IPS-20b (cell line): ENCODE measurements at regions not wholly inside any gene's neighbourhood (a gene's known extent, or its start where the extent isn't known, plus 50 kb on each side); places are given as distances from the start of the nearest gene placed in this dataset.

Source experiments
- H3K27ac ChIP-seq: one replicate; pipeline ENCODE4 v1.5.1; 2013; ENCODE audit warnings: low read length
- H3K27me3 ChIP-seq: 2 replicates; pipeline ENCODE4 v1.6.1; 2013; ENCODE audit warnings: mild to moderate bottlenecking, low read length, inconsistent platforms; ENCODE audit not compliant: insufficient read depth
- H3K36me3 ChIP-seq: 2 replicates; pipeline ENCODE4 v1.6.1; 2013; ENCODE audit warnings: low read depth, mild to moderate bottlenecking, inconsistent platforms, low read length, moderate library complexity; ENCODE audit not compliant: insufficient read depth
- H3K4me1 ChIP-seq: 2 replicates; pipeline ENCODE4 v1.6.1; 2013; ENCODE audit warnings: mild to moderate bottlenecking, control low read depth, inconsistent platforms, low read length, moderate library complexity; ENCODE audit not compliant: insufficient read depth
- H3K4me3 ChIP-seq: 2 replicates; pipeline ENCODE4 v1.5.1; 2013; ENCODE audit warnings: mild to moderate bottlenecking, low read length, inconsistent platforms
- H3K9ac ChIP-seq: 2 replicates; pipeline ENCODE4 v1.6.1; 2013; ENCODE audit warnings: low read depth, mild to moderate bottlenecking, inconsistent platforms, low read length, moderate library complexity
- H3K9me3 ChIP-seq: 2 replicates; pipeline ENCODE4 v1.6.1; 2013; ENCODE audit warnings: mild to moderate bottlenecking, low read depth, low read length, inconsistent platforms; ENCODE audit not compliant: insufficient read depth

DNA sequence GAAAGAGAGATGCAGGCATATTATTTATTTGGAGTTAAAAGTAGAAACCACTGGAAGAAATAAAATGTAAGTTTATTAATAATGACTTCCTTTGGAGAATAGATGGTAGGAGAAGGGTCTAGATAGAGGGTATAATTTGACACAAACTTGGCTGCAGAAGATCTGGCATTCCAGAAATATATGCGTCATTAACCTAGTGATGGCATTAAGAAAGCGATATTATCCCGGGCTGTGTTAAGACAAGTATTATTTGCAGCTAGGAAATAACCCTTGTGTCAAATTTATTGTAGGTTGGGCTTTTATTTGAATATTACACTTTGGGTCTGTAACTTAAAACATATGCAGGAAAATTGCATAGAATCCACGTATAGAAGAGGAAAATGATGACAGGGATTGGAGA is 389.5 kb downstream of the MTX2 start:
- Histone ChIP-seq H3K4me1 (no peaks in the 10 kb centered on the region; the same call in 1 of the 2 replicates), H3K4me3 (no peak overlapping the region), H3K36me3 (no peaks in the 10 kb centered on the region), H3K27ac (no peak overlapping the region), H3K9ac (no peak overlapping the region), H3K9me3 (no peaks in the 10 kb centered on the region), H3K27me3 (peaks cover 32% of the 10 kb centered on the region)

- no peak overlapping the region for H3K4me3 ChIP-seq
Measured at GRCh38 chr2:176662753-176663152, 393.5 kb downstream of the MTX2 start.

DNA sequence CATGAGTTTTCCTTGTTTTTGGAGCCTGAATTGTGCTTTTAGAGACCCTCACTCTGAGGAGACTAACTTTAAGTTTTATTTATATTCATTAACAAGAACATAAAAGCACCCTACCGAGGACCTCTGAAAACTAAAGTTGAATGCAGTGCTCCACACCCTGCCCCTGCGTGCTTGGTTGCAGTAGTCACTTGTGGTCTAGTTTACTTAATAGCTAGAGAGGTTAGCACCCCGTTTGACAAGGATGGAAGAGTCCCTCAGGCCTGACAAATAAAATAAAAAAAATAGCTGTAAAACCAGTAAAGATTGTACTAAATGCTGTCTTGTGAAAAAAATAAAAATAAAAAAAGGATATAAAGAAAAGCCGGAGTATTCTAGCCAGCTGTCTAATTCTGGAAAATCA is 395.2 kb downstream of the MTX2 start:
- H3K9ac ChIP-seq, result no peak overlapping the region
- no peak overlapping the region for H3K27ac ChIP-seq
- H3K9me3 ChIP-seq, result no peaks in the 10 kb centered on the region
- peaks cover 3% of the 10 kb centered on the region; the same call in 1 of the 2 replicates for H3K4me1 ChIP-seq
- H3K27me3 ChIP-seq, result peaks cover 47% of the 10 kb centered on the region
- no peak overlapping the region for H3K4me3 ChIP-seq
- H3K36me3 ChIP-seq, result no peaks in the 10 kb centered on the region

More at GRCh38 chr2:176662753-176663152, 393.5 kb downstream of the MTX2 start:
- no peaks in the 10 kb centered on the region for H3K36me3 ChIP-seq
- H3K9me3 ChIP-seq, result no peaks in the 10 kb centered on the region
- H3K4me1 ChIP-seq, result no peaks in the 10 kb centered on the region
- H3K27me3 ChIP-seq, result peaks cover 47% of the 10 kb centered on the region
- no peak overlapping the region for H3K9ac ChIP-seq
- no peak overlapping the region for H3K27ac ChIP-seq

DNA sequence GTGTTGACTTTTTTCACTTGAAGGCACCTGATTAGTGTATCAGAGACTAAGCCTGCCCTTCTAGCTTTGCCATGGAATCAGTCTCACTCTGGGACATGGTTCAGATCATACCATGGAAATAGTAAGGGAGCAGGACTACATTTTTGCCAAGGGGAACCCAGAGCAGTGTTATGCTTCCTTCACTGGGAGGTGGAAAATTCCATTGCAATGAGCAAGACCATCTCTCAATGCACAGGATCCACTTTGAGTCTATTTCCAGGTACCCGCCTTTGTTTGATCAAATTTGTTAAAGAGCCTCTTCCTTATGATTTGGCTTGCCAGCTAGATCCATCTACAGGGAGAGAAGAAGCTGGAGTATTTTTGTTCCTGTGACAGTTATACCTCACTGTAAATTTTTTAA is 395.8 kb downstream of the MTX2 start:
- Histone ChIP-seq H3K4me1 (peaks cover 8% of the 10 kb centered on the region; the same call in 1 of the 2 replicates), H3K4me3 (no peak overlapping the region), H3K9ac (no peak overlapping the region), H3K27ac (no peak overlapping the region), H3K27me3 (peaks cover 45% of the 10 kb centered on the region), H3K9me3 (no peaks in the 10 kb centered on the region), H3K36me3 (no peaks in the 10 kb centered on the region)

DNA sequence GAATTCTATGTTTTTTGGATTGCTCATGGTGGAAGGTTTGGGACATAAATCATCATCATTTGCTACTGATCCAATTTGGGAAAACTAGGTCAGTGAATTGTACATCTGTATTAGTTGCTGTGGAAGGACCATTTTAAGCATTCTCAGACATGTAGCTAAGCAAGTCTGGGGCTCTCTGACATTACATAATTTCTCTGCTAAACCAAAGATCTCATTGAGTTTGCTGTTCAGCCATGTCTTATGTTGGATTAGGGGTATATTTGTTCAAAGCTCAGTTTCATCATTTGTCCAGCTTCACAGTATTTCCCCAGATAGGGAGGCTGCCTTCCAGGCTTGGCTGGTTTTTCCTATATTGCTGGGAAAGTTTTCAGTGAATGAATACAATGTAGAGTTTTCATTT is 399.7 kb downstream of the MTX2 start:
- Histone ChIP-seq H3K27me3 (peaks cover 17% of the 10 kb centered on the region), H3K36me3 (no peaks in the 10 kb centered on the region), H3K4me1 (peaks cover 12% of the 10 kb centered on the region; the same call in 1 of the 2 replicates), H3K27ac (no peak overlapping the region), H3K9me3 (no peaks in the 10 kb centered on the region), H3K4me3 (no peak overlapping the region), H3K9ac (no peak overlapping the region)

- no peak overlapping the region for H3K9ac ChIP-seq
- no peaks in the 10 kb centered on the region for H3K36me3 ChIP-seq
- H3K27me3 ChIP-seq, result peaks cover 16% of the 10 kb centered on the region; the same call in 1 of the 2 replicates
- H3K4me1 ChIP-seq, result peaks cover 12% of the 10 kb centered on the region; the same call in 1 of the 2 replicates
- H3K4me3 ChIP-seq, result no peak overlapping the region
- no peak overlapping the region for H3K27ac ChIP-seq
- H3K9me3 ChIP-seq, result no peaks in the 10 kb centered on the region
Measured at GRCh38 chr2:176669398-176670174, 400.3 kb downstream of the MTX2 start.

GRCh38 chr2:176675271-176675949 is 406.2 kb downstream of the MTX2 start:
- no peaks in the 10 kb centered on the region for H3K9me3 ChIP-seq
- peaks cover 26% of the 10 kb centered on the region for H3K4me1 ChIP-seq

DNA sequence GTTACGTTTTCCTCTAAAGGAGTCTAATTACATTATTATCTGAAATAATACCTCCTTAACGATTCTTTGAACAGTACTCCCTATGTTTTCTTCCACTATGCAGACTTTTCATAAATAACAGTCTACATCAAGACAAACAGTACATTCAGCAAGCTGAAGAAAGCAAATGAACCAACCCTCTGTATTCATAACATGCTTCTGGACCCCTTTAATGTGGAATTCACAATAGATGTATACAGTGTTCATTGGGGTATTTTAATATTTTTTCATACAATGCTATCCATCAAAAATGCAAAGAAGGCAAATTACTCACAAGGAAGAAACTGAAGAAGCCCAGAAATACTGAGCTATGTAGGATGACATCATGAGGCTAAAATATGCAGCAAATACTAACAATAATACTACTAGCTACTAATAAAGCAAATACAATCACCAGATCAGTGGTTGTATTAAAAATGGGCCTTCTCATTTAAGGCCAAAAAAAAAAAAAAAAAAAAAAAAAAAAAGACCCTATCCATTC is 408.6 kb downstream of the MTX2 start:
- Histone ChIP-seq H3K27me3 (no peaks in the 10 kb centered on the region), H3K4me3 (no peak overlapping the region)

More at GRCh38 chr2:176675271-176675949, 406.2 kb downstream of the MTX2 start:
- Histone ChIP-seq H3K27ac (no peak overlapping the region), H3K27me3 (no peaks in the 10 kb centered on the region), H3K36me3 (no peaks in the 10 kb centered on the region), H3K9ac (no peak overlapping the region), H3K4me3 (no peak overlapping the region)

DNA sequence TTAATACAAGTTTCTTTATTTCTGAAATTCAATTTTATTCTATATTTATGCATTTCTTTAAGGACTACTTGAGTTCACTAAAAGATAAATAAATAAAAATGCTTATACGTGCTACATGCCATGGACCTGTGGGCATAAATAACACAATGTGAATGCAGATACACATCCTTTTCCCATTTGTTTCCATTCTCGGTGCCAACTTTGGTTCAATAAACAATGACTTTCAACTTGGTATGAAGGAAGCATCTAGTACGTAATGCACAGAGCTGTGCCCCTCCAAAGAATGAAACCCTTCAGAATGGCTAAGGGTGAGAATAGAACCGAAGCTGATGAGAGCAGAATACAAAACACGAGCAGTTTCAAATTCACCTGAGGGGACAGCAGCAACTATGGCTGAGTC is 409.3 kb downstream of the MTX2 start:
- H3K9ac ChIP-seq, result no peak overlapping the region
- no peaks in the 10 kb centered on the region for H3K36me3 ChIP-seq
- H3K27me3 ChIP-seq, result no peaks in the 10 kb centered on the region
- no peaks in the 10 kb centered on the region for H3K9me3 ChIP-seq
- H3K4me1 ChIP-seq, result peaks cover 31% of the 10 kb centered on the region
- no peak overlapping the region for H3K4me3 ChIP-seq
- H3K27ac ChIP-seq, result no peak overlapping the region

More for the DNA sequence above, 408.6 kb downstream of the MTX2 start:
- Histone ChIP-seq H3K4me1 (peaks cover 31% of the 10 kb centered on the region), H3K36me3 (no peaks in the 10 kb centered on the region), H3K9me3 (no peaks in the 10 kb centered on the region), H3K27ac (no peak overlapping the region), H3K9ac (no peak overlapping the region)

GRCh38 chr2:176679061-176679669 is 409.9 kb downstream of the MTX2 start:
- no peak overlapping the region for H3K27ac ChIP-seq
- H3K9me3 ChIP-seq, result no peaks in the 10 kb centered on the region

GRCh38 chr2:176680916-176681516 is 411.8 kb downstream of the MTX2 start:
- Histone ChIP-seq H3K36me3 (no peaks in the 10 kb centered on the region), H3K9me3 (no peaks in the 10 kb centered on the region), H3K27ac (no peak overlapping the region), H3K4me3 (no peak overlapping the region), H3K27me3 (no peaks in the 10 kb centered on the region), H3K4me1 (peaks cover 25% of the 10 kb centered on the region), H3K9ac (no peak overlapping the region)

More at GRCh38 chr2:176679061-176679669, 409.9 kb downstream of the MTX2 start:
- H3K27me3 ChIP-seq, result no peaks in the 10 kb centered on the region
- H3K9ac ChIP-seq, result no peak overlapping the region
- peaks cover 31% of the 10 kb centered on the region for H3K4me1 ChIP-seq
- H3K36me3 ChIP-seq, result no peaks in the 10 kb centered on the region
- no peak overlapping the region for H3K4me3 ChIP-seq
